Activated gamma-delta T cell treated with Interleukin-2 at 50 U/mL for 16 hours (primary cell): ENCODE measurements at regions not wholly inside any gene's neighbourhood (a gene's known extent, or its start where the extent isn't known, plus 50 kb on each side); places are given as distances from the start of the nearest gene placed in this dataset.

Experiments used
- DNase-seq: peaks from one replicate; pipeline ENCODE4 v3.0.0-alpha.2; 2020

GRCh38 chrX:39950018-39950688, 147.6 kb downstream of the BCOR start:
- DNase-seq = no peak

- DNase-seq = no peak
Measured at GRCh38 chrX:39952989-39953388, 144.8 kb downstream of the BCOR start.

- no peak for DNase-seq
Measured at GRCh38 chrX:39953879-39954278, 143.9 kb downstream of the BCOR start.

- DNase-seq = no peak
Measured at GRCh38 chrX:39954851-39955250, 142.9 kb downstream of the BCOR start.

GRCh38 chrX:39955625-39956024, 142.1 kb downstream of the BCOR start:
- no peak for DNase-seq

- no peak for DNase-seq
Measured at GRCh38 chrX:39956803-39957394, 140.9 kb downstream of the BCOR start.

GRCh38 chrX:39957816-39958566, 139.8 kb downstream of the BCOR start:
- DNase-seq = no peak

GRCh38 chrX:39958850-39959249, 138.9 kb downstream of the BCOR start:
- no peak for DNase-seq

GRCh38 chrX:39960219-39960618, 137.5 kb downstream of the BCOR start:
- DNase-seq = no peak

- DNase-seq = no peak
Measured at GRCh38 chrX:39961441-39961840, 136.3 kb downstream of the BCOR start.

GRCh38 chrX:39965051-39965573, 132.6 kb downstream of the BCOR start:
- no peak for DNase-seq

- no peak for DNase-seq
Measured at GRCh38 chrX:39966176-39966575, 131.6 kb downstream of the BCOR start.

GRCh38 chrX:39967348-39967747, 130.4 kb downstream of the BCOR start:
- no peak for DNase-seq

GRCh38 chrX:39969099-39969818, 128.5 kb downstream of the BCOR start:
- peak; percentile 25 for DNase-seq

GRCh38 chrX:39969819-39970504, 127.8 kb downstream of the BCOR start:
- no peak for DNase-seq

GRCh38 chrX:39971760-39972159, 126.0 kb downstream of the BCOR start:
- DNase-seq = no peak

GRCh38 chrX:39972340-39972739, 125.4 kb downstream of the BCOR start:
- no peak for DNase-seq

GRCh38 chrX:39973810-39974209, 123.9 kb downstream of the BCOR start:
- DNase-seq = no peak

GRCh38 chrX:39974270-39974669, 123.5 kb downstream of the BCOR start:
- DNase-seq = no peak

GRCh38 chrX:39975101-39975925, 122.4 kb downstream of the BCOR start:
- no peak for DNase-seq

GRCh38 chrX:39981946-39982345, 115.8 kb downstream of the BCOR start:
- no peak for DNase-seq

- DNase-seq = no peak
Measured at GRCh38 chrX:39982948-39983347, 114.8 kb downstream of the BCOR start.
